ENCODE measurements at regions not wholly inside any gene's neighbourhood (a gene's known extent, or its start where the extent isn't known, plus 50 kb on each side); places are given as distances from the start of the nearest gene placed in this dataset.

DNA sequence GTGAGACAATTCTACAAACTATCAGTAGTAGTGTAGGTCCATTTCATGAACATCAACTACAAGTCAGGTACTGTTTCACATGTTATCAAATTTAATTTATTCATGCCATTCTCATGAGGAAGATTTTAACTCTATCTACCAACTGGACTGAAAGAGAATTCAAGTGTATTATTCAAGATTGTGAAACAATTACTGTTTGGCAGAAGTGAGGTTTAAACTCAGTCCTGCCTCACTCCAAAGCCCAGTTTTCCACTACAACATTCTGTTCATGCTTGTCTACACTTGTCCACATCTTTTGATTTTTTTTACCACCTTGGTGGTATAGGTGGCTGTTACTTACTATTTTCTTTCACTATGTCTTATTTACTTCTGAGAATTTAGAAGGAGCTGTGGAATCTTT lies 272.9 kb downstream of the TGFB2 start:
- no peak for DNase-seq
- no peak overlapping the region for H3K27ac ChIP-seq (ENCODE audit: low read depth, low read length)
- no peaks in the 10 kb centered on the region for H3K36me3 Mint-ChIP-seq (ENCODE audit: low read depth)
- H3K27me3 ChIP-seq (ENCODE audit: control insufficient read depth, insufficient read depth, low read length, poor library complexity, severe bottlenecking) = no peaks in the 10 kb centered on the region
- TF ChIP-seq, protein P1, sequence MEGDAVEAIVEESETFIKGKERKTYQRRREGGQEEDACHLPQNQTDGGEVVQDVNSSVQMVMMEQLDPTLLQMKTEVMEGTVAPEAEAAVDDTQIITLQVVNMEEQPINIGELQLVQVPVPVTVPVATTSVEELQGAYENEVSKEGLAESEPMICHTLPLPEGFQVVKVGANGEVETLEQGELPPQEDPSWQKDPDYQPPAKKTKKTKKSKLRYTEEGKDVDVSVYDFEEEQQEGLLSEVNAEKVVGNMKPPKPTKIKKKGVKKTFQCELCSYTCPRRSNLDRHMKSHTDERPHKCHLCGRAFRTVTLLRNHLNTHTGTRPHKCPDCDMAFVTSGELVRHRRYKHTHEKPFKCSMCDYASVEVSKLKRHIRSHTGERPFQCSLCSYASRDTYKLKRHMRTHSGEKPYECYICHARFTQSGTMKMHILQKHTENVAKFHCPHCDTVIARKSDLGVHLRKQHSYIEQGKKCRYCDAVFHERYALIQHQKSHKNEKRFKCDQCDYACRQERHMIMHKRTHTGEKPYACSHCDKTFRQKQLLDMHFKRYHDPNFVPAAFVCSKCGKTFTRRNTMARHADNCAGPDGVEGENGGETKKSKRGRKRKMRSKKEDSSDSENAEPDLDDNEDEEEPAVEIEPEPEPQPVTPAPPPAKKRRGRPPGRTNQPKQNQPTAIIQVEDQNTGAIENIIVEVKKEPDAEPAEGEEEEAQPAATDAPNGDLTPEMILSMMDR (conservative IDR thresholded peaks at IDR 0.05) = no peak
- no peak overlapping the region for H3K4me3 Mint-ChIP-seq
- no peaks in the 10 kb centered on the region for H3K9me3 ChIP-seq (ENCODE audit: control insufficient read depth, low read length)
- H3K36me3 ChIP-seq (ENCODE audit: control insufficient read depth, insufficient read depth, low read length) = no peaks in the 10 kb centered on the region
- no peak overlapping the region for H3K4me3 ChIP-seq (ENCODE audit: low read length)
- H3K4me1 Mint-ChIP-seq = no peaks in the 10 kb centered on the region
- H3K27me3 Mint-ChIP-seq (ENCODE audit: insufficient read depth) = no peaks in the 10 kb centered on the region
- H3K9me3 Mint-ChIP-seq = peaks cover 3% of the 10 kb centered on the region
- H3K27ac Mint-ChIP-seq = no peak overlapping the region
- H3K9ac ChIP-seq (ENCODE audit: extremely low read depth, low read length, poor library complexity, severe bottlenecking) = no peak overlapping the region
- peaks cover 5% of the 10 kb centered on the region for H3K4me1 ChIP-seq (ENCODE audit: control insufficient read depth, insufficient read depth, low read length)

DNA sequence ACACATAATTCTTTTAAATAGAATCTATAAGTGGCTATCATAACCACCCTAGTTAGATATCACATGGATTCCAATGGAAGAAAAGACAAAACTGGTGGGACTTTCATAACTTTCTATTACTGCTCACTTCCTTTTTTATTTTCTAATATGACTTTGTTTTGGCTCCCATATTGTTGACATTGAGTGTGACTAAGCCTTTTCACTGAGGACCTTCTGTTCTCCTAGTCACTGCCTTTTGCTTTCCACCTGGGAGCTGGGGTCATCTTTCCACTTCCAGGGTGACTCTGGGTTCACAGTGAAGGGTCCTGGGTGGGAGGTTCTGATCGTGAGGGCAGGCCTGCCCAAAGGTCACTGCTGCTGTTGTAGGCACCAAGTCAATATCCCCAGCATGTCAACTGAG lies 275.8 kb downstream of the TGFB2 start:
- no peaks in the 10 kb centered on the region for H3K36me3 ChIP-seq (ENCODE audit: control insufficient read depth, insufficient read depth, low read length)
- Mint-ChIP-seq H3K36me3 (ENCODE audit: low read depth) (no peaks in the 10 kb centered on the region), H3K4me3 (no peak overlapping the region), H3K4me1 (no peaks in the 10 kb centered on the region), H3K27ac (no peak overlapping the region), H3K27me3 (ENCODE audit: insufficient read depth) (no peaks in the 10 kb centered on the region), H3K9me3 (no peaks in the 10 kb centered on the region)
- TF ChIP-seq, protein P1 (conservative IDR thresholded peaks at IDR 0.05) = no peak
- no peak overlapping the region for H3K4me3 ChIP-seq (ENCODE audit: low read length)
- H3K27ac ChIP-seq (ENCODE audit: low read depth, low read length) = no peak overlapping the region
- H3K9me3 ChIP-seq (ENCODE audit: control insufficient read depth, low read length) = no peaks in the 10 kb centered on the region
- H3K4me1 ChIP-seq (ENCODE audit: control insufficient read depth, insufficient read depth, low read length) = no peaks in the 10 kb centered on the region
- H3K27me3 ChIP-seq (ENCODE audit: control insufficient read depth, insufficient read depth, low read length, poor library complexity, severe bottlenecking) = no peaks in the 10 kb centered on the region
- WGBS, 2 experiments (ENCODE audit: insufficient coverage in 1 of 2, insufficient read length in 1 of 2) = 100% methylated on average over 1 of the region's 1 CpG; no CpG with 5 or more reads in 1 of the 2 experiments
- no peak for DNase-seq
- no peak overlapping the region for H3K9ac ChIP-seq (ENCODE audit: extremely low read depth, low read length, poor library complexity, severe bottlenecking)

GRCh38 chr1:218624052-218624451 lies 278.9 kb downstream of the TGFB2 start:
- TF ChIP-seq, protein P1 (conservative IDR thresholded peaks at IDR 0.05) = no peak
- Histone ChIP-seq H3K4me1 (ENCODE audit: control insufficient read depth, insufficient read depth, low read length) (no peaks in the 10 kb centered on the region), H3K9ac (ENCODE audit: extremely low read depth, low read length, poor library complexity, severe bottlenecking) (no peak overlapping the region), H3K27me3 (ENCODE audit: control insufficient read depth, insufficient read depth, low read length, poor library complexity, severe bottlenecking) (no peaks in the 10 kb centered on the region), H3K9me3 (ENCODE audit: control insufficient read depth, low read length) (no peaks in the 10 kb centered on the region), H3K4me3 (ENCODE audit: low read length) (no peak overlapping the region), H3K36me3 (ENCODE audit: control insufficient read depth, insufficient read depth, low read length) (no peaks in the 10 kb centered on the region), H3K27ac (ENCODE audit: low read depth, low read length) (no peak overlapping the region)
- Mint-ChIP-seq H3K27me3 (ENCODE audit: insufficient read depth) (no peaks in the 10 kb centered on the region), H3K9me3 (peaks cover 14% of the 10 kb centered on the region), H3K4me3 (no peak overlapping the region), H3K4me1 (no peaks in the 10 kb centered on the region), H3K27ac (no peak overlapping the region), H3K36me3 (ENCODE audit: low read depth) (no peaks in the 10 kb centered on the region)
- no peak for DNase-seq
- WGBS, 2 experiments (ENCODE audit: insufficient coverage in 1 of 2, insufficient read length in 1 of 2) = 97% methylated on average over 2 of the region's 2 CpGs; no CpG with 5 or more reads in 1 of the 2 experiments

All from endodermal cell (in vitro differentiated cells).